GM12874 (cell line): ENCODE measurements at regions not wholly inside any gene's neighbourhood (a gene's known extent, or its start where the extent isn't known, plus 50 kb on each side); places are given as distances from the start of the nearest gene placed in this dataset.

ENCODE experiments used
- CTCF ChIP-seq: IDR thresholded peaks from 2 replicates; pipeline ENCODE4 v1.5.1; 2011; ENCODE audit warnings: low read depth, mild to moderate bottlenecking, control low read depth, low read length, moderate library complexity; ENCODE audit not compliant: insufficient read depth

- TF ChIP-seq CTCF = no peak
These were observed 261.1 kb upstream of the DAPK1 start for GRCh38 chr9:87236546-87236945.

- TF ChIP-seq CTCF = no peak
These were observed 260.3 kb upstream of the DAPK1 start for GRCh38 chr9:87237336-87237735.

- no peak for TF ChIP-seq CTCF
These were observed 259.1 kb upstream of the DAPK1 start for GRCh38 chr9:87238545-87238944.

- no peak for TF ChIP-seq CTCF
These were observed 258.4 kb upstream of the DAPK1 start for GRCh38 chr9:87239312-87239711.

- no peak for TF ChIP-seq CTCF
These were observed 254.1 kb upstream of the DAPK1 start for GRCh38 chr9:87243602-87244001.

GRCh38 chr9:87245271-87245670 lies 252.4 kb upstream of the DAPK1 start:
- TF ChIP-seq CTCF = no peak

- no peak for TF ChIP-seq CTCF
These were observed 250.6 kb upstream of the DAPK1 start for GRCh38 chr9:87247097-87247496.

GRCh38 chr9:87249029-87249428 lies 248.6 kb upstream of the DAPK1 start:
- TF ChIP-seq CTCF = no peak
